Stimulated activated CD4-positive, alpha-beta T cell treated with anti-CD3 and anti-CD28 coated beads, Interleukin-1b, Interleukin-23, amount 100 ng/mL, for 24 hours (primary cell): ENCODE measurements at regions not wholly inside any gene's neighbourhood (a gene's known extent, or its start where the extent isn't known, plus 50 kb on each side); places are given as distances from the start of the nearest gene placed in this dataset.

Experiments
- DNase-seq, 4 experiments: peaks; one replicate each; pipeline ENCODE4 v3.0.0-alpha.2; 2020; ENCODE audit warnings: low read depth in 4 of 4, low spot score in 1 of 4

- no peak for DNase-seq
Measured at GRCh38 chr1:208538587-208538986, 294.4 kb upstream of the PLXNA2 start.

DNA sequence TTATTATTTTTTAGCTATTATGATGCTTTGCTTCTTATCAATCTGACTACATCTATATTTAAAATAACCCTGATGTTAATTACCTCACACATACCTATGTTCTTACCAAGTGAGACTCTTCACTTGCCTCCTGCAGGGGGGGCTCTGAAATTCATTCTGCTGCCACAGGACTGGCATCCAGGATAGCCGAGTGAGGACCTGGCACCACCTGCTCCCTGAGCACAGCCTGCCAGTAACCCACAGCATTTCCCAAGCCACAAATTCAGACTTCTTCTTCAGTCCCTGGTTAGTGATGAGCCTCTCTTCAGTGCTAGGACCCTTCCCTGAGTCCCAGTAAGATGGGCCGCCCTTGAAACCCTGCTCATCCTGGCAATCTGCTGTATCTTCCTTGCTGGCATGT lies 296.5 kb upstream of the PLXNA2 start:
- DNase-seq, result no peak

GRCh38 chr1:208541225-208541855 lies 297.2 kb upstream of the PLXNA2 start:
- DNase-seq, result no peak

DNA sequence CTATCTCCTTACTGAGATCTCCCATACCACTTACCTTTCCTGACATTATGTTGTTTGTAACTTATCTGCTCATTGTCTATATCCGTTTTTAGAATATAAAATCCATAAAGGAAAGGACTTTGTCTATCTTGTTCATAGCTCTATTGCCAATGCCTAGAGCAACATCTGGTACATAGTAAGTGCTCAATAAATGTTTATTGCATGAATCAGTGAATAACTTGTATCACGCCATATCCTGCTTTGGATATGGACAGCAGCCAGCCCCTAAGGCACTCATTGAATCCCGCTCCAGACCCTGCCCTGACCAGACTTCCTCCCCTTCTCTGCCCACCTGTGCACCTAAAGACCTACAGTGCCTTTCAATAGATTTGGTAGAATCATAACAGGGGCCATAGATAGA lies 298.1 kb upstream of the PLXNA2 start:
- no peak for DNase-seq

DNA sequence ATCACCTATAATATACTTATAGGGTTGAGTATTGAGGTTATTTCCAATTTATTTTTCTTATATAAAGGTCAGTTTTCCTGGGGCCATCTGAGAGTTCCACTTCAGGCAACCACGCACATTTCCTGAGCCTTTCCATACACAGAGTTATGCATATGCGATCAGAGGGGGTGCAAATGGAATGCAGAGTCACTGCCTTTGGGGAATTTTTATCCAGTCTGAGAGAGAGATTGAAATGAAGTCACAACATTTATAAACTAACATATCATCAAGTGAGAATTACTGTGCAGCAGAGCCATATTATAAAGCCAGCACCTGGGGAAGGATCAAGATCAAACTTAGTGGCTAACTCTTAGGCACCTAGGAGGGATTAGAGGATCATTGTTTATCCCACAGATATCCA lies 299.9 kb upstream of the PLXNA2 start:
- no peak for DNase-seq

DNA sequence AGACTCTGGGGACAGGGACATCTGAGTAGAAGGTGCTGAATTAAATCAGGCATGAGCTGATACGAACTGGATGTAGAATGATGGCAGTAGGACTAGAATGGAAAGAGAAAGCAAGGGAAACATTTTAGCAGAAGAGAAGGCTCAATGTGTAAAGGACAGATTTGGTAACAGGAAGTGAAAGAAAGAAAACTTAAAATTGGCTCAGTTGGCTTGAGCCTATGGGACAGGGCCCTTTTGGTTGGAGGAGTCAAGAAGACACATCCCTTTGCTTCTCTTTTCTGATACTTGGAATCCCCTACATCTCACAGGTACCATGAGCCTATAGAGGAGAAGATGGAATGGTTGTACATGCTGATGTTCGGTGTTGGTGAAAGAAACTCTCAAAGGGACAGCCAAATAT lies 300.6 kb upstream of the PLXNA2 start:
- DNase-seq, result no peak

DNA sequence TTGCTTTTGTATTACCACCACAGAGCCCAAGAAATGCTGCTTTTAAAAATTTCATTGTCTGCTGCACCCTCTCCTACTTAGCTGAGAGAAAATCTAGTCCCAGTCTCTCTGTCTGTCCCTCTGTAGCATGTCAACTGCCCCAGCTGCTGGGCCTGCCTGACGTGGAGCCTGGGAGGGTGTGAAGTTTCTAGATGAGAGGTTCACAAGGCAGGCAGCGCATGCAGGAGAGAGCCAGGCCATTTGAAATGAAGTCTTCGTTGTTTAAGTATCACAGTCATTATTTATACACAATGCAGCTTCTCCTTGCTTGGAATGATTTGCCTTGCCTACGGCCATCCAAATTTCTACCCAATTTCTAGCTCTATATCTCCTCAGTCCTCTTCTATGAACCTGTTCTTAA lies 306.8 kb upstream of the PLXNA2 start:
- DNase-seq, result no peak

GRCh38 chr1:208551633-208552320 lies 307.6 kb upstream of the PLXNA2 start:
- DNase-seq, result no peak

- no peak for DNase-seq
Measured at GRCh38 chr1:208552928-208553327, 308.7 kb upstream of the PLXNA2 start.

- DNase-seq, result no peak
Measured at GRCh38 chr1:208556461-208556860, 312.3 kb upstream of the PLXNA2 start.

- no peak for DNase-seq
Measured at GRCh38 chr1:208557046-208557722, 313.0 kb upstream of the PLXNA2 start.

DNA sequence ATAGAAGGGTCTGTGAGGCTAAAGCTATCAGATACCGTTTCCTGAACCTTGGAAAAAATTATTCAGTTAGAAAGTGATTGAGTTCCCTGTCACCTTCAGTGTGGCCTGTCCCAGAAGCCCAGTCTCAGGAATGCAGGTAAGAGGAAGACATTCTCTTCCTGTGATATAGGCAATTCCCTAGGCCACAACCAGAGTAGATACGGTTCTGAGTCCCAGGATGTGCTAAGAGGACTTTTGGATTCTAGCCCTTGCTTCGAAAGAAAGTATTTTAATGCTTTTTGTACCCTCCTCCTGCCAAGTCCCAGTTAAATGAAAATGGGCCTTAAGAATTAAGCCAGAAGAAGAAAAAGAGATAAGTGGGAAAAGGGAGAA lies 313.5 kb upstream of the PLXNA2 start:
- no peak for DNase-seq

DNA sequence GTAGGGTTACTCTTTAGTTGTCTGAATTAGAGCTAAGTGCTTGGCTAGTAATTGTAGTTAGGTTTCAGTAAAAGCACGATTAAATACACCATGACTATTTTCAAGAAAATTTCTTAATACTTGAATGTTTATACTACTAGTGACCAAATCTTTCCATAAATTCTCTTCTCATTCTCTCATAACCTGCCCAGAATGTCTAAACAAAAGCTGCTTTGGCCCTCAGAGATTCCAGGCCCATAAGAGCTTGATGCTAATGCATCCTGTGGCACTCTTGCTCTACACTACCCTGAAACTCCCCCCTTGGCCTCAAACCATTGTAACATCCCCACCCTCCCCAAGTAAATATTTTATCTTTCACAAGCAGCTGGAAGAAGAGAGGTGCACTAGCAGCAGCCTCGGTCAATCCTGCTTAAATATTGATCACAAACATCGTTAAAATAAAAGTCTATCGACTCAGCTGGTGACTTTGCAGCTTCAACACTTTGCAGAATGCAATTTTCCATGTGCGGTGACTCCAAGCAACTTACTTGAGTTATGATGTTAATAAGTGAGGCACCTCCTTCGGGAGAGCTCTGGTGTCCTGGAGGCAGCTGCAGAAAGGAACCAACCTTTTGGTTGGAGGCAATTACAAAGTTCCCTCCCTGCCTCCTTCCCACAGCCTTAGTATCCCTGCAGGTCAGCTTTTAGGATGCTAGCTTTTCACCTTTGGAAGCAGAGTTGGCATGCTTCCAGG lies 315.6 kb upstream of the PLXNA2 start:
- no peak for DNase-seq

DNA sequence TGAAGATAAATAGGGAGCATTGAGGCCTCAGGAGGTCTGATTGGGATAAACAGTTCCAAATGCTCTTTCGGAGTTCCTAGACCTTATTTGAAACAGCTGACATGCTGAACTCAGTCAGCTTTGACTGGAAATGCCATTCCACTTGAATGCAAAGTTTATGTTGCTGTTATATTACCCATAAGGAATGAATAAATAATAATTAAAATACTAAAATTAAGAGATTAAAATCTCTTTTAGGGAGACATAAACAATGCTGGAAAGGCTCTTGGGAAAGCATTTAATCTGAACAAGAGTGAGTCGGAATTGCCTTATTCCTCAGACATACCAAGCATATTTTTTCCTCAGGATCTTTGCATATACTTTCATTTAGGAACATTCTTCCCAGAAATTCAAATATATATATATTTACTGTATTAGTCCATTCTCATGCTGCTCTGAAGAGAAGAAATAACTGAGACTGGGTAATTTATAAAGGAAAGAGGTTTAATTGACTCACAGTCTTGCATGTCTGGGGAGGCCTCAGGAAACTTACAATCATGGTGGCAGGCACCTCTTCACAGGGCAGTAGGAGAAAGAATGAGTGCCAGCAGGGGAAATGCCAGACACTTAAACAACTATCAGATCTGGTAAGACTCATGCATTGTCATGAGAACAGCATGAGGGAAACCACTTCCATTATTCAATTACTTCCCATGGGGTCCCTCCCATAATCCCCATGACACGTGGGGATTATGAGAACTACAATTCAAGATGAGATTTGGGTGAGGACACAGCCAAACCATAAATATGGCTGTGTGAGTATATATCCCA lies 318.2 kb upstream of the PLXNA2 start:
- no peak for DNase-seq

DNA sequence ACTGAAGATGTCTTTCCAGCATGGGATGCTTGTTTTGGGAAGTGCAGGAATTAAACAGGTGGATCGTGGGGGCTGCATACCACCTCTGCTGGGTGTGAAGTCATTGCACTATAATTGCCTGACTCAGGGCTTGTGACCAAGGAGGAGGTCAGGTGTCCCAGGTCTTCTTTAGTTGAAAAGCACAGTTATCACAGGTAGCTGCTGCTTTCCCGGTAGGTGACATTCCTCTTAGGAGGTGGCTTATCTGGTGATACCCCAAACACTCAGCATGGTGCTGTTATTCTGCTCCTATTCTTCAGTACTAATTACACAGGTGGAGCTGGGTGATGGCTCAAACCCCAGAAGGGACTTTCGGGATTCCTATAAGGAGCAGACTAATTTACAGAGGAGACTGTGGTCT lies 320.3 kb upstream of the PLXNA2 start:
- DNase-seq, result no peak

DNA sequence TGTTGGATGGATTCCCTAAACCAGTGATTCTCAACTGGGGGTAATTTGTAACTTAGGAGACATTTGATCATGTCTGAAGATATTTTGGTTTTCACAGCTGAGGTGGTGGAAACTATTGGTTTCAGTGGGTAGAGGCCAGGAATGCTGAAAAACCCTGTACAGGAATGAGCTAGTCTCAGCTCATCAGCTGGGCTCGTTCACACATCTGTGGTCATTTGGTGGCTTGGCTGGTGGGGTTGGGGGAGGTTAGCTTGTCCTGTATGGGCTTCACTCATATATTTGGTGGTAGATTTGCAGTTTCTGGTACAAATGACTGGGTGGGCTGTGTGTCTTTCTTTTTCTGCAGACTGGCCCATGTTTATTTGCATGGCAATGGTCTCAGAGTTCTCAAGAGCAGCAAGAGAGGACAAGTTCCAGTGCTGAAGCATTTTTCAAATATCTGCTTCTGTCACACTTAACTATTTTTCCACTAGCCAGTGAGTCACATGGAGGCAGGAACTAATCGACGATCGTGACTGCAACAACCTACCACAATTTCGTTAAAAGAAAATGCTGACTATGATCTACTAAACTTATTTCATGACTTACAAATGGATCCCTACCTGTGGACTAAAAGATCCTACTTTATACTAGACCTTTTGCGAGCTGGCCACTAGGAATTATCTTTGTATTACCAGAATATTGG lies 321.7 kb upstream of the PLXNA2 start:
- DNase-seq, result no peak

GRCh38 chr1:208569181-208569580 lies 325.0 kb upstream of the PLXNA2 start:
- DNase-seq, result no peak

DNA sequence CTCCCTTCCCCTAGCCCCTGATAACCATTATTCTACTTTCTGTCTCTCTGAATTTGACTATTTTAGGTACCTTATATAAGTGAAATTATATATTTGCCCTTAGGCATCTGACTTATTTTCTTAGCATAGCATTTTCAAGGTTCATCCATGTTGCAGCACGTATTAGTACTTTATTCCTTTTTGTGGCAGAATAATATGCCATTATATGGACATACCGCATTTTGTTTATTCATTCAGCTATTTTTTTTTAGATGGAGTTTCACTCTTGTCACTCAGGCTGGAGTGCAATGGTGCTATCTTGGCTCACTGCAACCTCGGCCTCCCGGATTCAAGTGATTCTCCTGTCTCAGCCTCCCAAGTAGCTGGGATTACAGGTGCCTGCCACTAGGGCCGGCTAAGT lies 326.2 kb upstream of the PLXNA2 start:
- no peak for DNase-seq

- no peak for DNase-seq
Measured at GRCh38 chr1:208576425-208576824, 332.2 kb upstream of the PLXNA2 start.

GRCh38 chr1:208577381-208577905 lies 333.3 kb upstream of the PLXNA2 start:
- DNase-seq, result no peak
